GM12878 (cell line): ENCODE measurements at regions not wholly inside any gene's neighbourhood (a gene's known extent, or its start where the extent isn't known, plus 50 kb on each side); places are given as distances from the start of the nearest gene placed in this dataset.

Experiments used
- BACH1 ChIP-seq: fragments of 450-650 bp; IDR thresholded peaks from 2 replicates; pipeline ENCODE4 v1.6.1; 2017; ENCODE audit warnings: mild to moderate bottlenecking, borderline replicate concordance
- CUX1 ChIP-seq: IDR thresholded peaks from 2 replicates; pipeline ENCODE4 v1.6.1; 2012; ENCODE audit warnings: improper control_type of control experiment, low read depth, low read length; ENCODE audit not compliant: insufficient replicate concordance
- ETV6 ChIP-seq, 2 experiments: fragments of 450-650 bp in 1 of 2; IDR thresholded peaks in 1 of 2; conservative IDR thresholded peaks in 1 of 2; 2 replicates each; pipeline ENCODE4 v1.6.1; 2014; ENCODE audit warnings: antibody characterized with exemption in 1 of 2, borderline replicate concordance in 1 of 2, low read depth in 1 of 2, mild to moderate bottlenecking in 1 of 2, moderate library complexity in 1 of 2
- JUNB ChIP-seq: IDR thresholded peaks from 2 replicates; pipeline ENCODE4 v1.6.1; 2016; ENCODE audit warnings: antibody characterized with exemption, mild to moderate bottlenecking
- YY1 ChIP-seq: IDR thresholded peaks from 2 replicates; pipeline ENCODE4 v1.6.1; 2011; ENCODE audit warnings: low read depth, mild to moderate bottlenecking, low read length
- TF ChIP-seq, protein P1 (sequence below), 3 experiments: IDR thresholded peaks in 2 of 3; conservative IDR thresholded peaks in 1 of 3; 2 replicates each; pipeline ENCODE4 v1.5.1; 2011; ENCODE audit warnings: low read depth in 3 of 3, low read length in 3 of 3, mild to moderate bottlenecking in 3 of 3, control low read depth in 2 of 3, moderate library complexity in 2 of 3, inconsistent platforms in 1 of 3, mixed read lengths in 1 of 3; ENCODE audit not compliant: control insufficient read depth in 2 of 3, insufficient read depth in 1 of 3; ENCODE audit errors: extremely low read depth in 1 of 3
- TF ChIP-seq, protein P2 (sequence below): fragments of 450-650 bp; IDR thresholded peaks from 2 replicates; pipeline ENCODE4 v1.6.1; 2016; ENCODE audit warnings: mild to moderate bottlenecking, moderate library complexity, borderline replicate concordance

DNA sequence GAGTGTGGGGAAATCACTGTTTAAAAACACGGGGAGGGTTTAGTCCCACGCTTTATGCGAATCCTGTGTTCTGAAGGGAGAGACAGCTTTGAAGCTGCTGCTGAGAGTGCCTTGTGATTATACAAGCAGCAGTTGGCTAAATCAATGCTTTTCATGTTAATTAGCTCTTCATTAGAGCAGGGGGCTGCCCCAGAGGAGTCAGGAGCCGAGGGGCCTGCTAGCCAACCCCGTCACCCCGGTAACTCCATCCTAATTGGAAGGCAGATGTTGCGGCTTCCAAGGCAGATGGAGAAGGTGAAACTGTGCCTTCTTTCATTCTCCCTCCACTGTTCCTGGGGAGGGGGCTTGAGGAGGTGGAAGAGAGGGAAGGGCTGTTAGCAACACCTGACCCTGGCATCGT is 92.4 kb upstream of the ANKRD34C start (continued):
- TF ChIP-seq, protein P1, sequence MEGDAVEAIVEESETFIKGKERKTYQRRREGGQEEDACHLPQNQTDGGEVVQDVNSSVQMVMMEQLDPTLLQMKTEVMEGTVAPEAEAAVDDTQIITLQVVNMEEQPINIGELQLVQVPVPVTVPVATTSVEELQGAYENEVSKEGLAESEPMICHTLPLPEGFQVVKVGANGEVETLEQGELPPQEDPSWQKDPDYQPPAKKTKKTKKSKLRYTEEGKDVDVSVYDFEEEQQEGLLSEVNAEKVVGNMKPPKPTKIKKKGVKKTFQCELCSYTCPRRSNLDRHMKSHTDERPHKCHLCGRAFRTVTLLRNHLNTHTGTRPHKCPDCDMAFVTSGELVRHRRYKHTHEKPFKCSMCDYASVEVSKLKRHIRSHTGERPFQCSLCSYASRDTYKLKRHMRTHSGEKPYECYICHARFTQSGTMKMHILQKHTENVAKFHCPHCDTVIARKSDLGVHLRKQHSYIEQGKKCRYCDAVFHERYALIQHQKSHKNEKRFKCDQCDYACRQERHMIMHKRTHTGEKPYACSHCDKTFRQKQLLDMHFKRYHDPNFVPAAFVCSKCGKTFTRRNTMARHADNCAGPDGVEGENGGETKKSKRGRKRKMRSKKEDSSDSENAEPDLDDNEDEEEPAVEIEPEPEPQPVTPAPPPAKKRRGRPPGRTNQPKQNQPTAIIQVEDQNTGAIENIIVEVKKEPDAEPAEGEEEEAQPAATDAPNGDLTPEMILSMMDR (IDR thresholded peaks at IDR 0.05 in 2 of 3, conservative IDR thresholded peaks at IDR 0.05 in 1 of 3; ENCODE audit: control insufficient read depth in 2 of 3, extremely low read depth in 1 of 3, insufficient read depth in 1 of 3, low read depth in 3 of 3, low read length in 3 of 3), result no peak
- no peak for TF ChIP-seq CUX1
- TF ChIP-seq BACH1, result no peak
- no peak for TF ChIP-seq ETV6 (conservative IDR thresholded peaks at IDR 0.05 in 1 of 2, IDR thresholded peaks at IDR 0.05 in 1 of 2; ENCODE audit: borderline replicate concordance in 1 of 2, low read depth in 1 of 2)
- no peak for TF ChIP-seq YY1
- no peak for TF ChIP-seq JUNB
- TF ChIP-seq, protein P2, sequence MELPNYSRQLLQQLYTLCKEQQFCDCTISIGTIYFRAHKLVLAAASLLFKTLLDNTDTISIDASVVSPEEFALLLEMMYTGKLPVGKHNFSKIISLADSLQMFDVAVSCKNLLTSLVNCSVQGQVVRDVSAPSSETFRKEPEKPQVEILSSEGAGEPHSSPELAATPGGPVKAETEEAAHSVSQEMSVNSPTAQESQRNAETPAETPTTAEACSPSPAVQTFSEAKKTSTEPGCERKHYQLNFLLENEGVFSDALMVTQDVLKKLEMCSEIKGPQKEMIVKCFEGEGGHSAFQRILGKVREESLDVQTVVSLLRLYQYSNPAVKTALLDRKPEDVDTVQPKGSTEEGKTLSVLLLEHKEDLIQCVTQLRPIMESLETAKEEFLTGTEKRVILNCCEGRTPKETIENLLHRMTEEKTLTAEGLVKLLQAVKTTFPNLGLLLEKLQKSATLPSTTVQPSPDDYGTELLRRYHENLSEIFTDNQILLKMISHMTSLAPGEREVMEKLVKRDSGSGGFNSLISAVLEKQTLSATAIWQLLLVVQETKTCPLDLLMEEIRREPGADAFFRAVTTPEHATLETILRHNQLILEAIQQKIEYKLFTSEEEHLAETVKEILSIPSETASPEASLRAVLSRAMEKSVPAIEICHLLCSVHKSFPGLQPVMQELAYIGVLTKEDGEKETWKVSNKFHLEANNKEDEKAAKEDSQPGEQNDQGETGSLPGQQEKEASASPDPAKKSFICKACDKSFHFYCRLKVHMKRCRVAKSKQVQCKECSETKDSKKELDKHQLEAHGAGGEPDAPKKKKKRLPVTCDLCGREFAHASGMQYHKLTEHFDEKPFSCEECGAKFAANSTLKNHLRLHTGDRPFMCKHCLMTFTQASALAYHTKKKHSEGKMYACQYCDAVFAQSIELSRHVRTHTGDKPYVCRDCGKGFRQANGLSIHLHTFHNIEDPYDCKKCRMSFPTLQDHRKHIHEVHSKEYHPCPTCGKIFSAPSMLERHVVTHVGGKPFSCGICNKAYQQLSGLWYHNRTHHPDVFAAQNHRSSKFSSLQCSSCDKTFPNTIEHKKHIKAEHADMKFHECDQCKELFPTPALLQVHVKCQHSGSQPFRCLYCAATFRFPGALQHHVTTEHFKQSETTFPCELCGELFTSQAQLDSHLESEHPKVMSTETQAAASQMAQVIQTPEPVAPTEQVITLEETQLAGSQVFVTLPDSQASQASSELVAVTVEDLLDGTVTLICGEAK, result no peak
- TF ChIP-seq, all 136 proteins: peak for 0
